PC-3 (cell line): ENCODE measurements at regions not wholly inside any gene's neighbourhood (a gene's known extent, or its start where the extent isn't known, plus 50 kb on each side); places are given as distances from the start of the nearest gene placed in this dataset.

Experiments used
- ATAC-seq: fragments of 200-7000 bp; cut with Tn5 transposase; 2 replicates; pipeline ENCODE4 v1.9.1; 2020; ENCODE audit warnings: mild to moderate bottlenecking, moderate library complexity
- BruUV-seq: library from RNA; stranded (reverse); fragments of 400-500 nt; replicated peaks from 2 replicates; lab custom pipeline; 2021; lab: Mats Ljungman, UMichigan
- CTCF ChIA-PET: fragments of 300-600 bp; sonication (Branson Sonifier 250); formaldehyde crosslinking; loops from one replicate; lab custom pipeline; 2022; ENCODE audit warnings: antibody characterized with exemption; lab: Charles Lee
- POLR2A ChIA-PET: fragments of 300-600 bp; sonication (Branson Sonifier 250); formaldehyde crosslinking; loops from one replicate; lab custom pipeline; 2022; ENCODE audit warnings: antibody characterized with exemption; ENCODE audit not compliant: unreplicated experiment; lab: Charles Lee
- DNase-seq: peaks from one replicate; pipeline ENCODE4 v3.0.0-alpha.2; 2015
- H2AFZ ChIP-seq: fragments of 300-600 bp; sonication (generic); 2 replicates; pipeline ENCODE4 v1.6.0; 2016; ENCODE audit warnings: antibody characterized with exemption, low read length
- H3F3A ChIP-seq: fragments of 300-600 bp; sonication (generic); one replicate; pipeline ENCODE4 v1.6.0; 2017; ENCODE audit warnings: antibody characterized with exemption, low read length, control low read depth, mild to moderate bottlenecking; ENCODE audit not compliant: unreplicated experiment
- H3K27ac ChIP-seq: fragments of 300-600 bp; sonication (generic); 2 replicates; pipeline ENCODE4 v1.5.1; 2016; ENCODE audit warnings: mild to moderate bottlenecking, low read length
- H3K27me3 ChIP-seq: fragments of 300-600 bp; sonication (generic); 2 replicates; pipeline ENCODE4 v1.6.1; 2016; ENCODE audit warnings: low read length, mixed read lengths
- H3K36me3 ChIP-seq: fragments of 300-600 bp; sonication (generic); 2 replicates; pipeline ENCODE4 v1.6.1; 2016; ENCODE audit warnings: low read depth, mixed run types, low read length, mixed read lengths
- H3K4me1 ChIP-seq: fragments of 300-600 bp; sonication (generic); 2 replicates; pipeline ENCODE4 v1.5.1; 2016; ENCODE audit warnings: low read length; ENCODE audit not compliant: insufficient read depth
- H3K4me2 ChIP-seq: fragments of 300-600 bp; sonication (generic); 2 replicates; pipeline ENCODE4 v1.6.0; 2016; ENCODE audit warnings: low read length
- H3K4me3 ChIP-seq: fragments of 300-600 bp; sonication (generic); 2 replicates; pipeline ENCODE4 v1.5.1; 2016; ENCODE audit warnings: mild to moderate bottlenecking, low read length, mixed read lengths
- H3K79me2 ChIP-seq: fragments of 300-600 bp; sonication (generic); 2 replicates; pipeline ENCODE4 v1.6.1; 2017; ENCODE audit warnings: low read length, mixed read lengths
- H3K9ac ChIP-seq: fragments of 300-600 bp; sonication (generic); 2 replicates; pipeline ENCODE4 v1.6.0; 2016; ENCODE audit warnings: mild to moderate bottlenecking, low read length
- H3K9me2 ChIP-seq: fragments of 300-600 bp; sonication (generic); replicated peaks from 2 replicates; pipeline ENCODE4 v1.6.1; 2016; ENCODE audit warnings: mixed run types, low read length, mixed read lengths
- H3K9me3 ChIP-seq: fragments of 300-600 bp; sonication (generic); 2 replicates; pipeline ENCODE4 v1.6.1; 2016; ENCODE audit warnings: low read length, mixed read lengths
- H4K20me1 ChIP-seq: fragments of 300-600 bp; sonication (generic); 2 replicates; pipeline ENCODE4 v1.6.1; 2016; ENCODE audit warnings: low read length, mixed read lengths
- CTCF ChIP-seq: fragments of 300-600 bp; sonication (generic); conservative IDR thresholded peaks from 2 replicates; pipeline ENCODE4 v1.5.1; 2017; ENCODE audit warnings: antibody characterized with exemption, low read depth, mild to moderate bottlenecking, low read length
- EZH2 ChIP-seq: fragments of 300-600 bp; sonication (generic); IDR thresholded peaks from one replicate; pipeline ENCODE4 v1.6.1; 2017; ENCODE audit warnings: antibody characterized with exemption, mild to moderate bottlenecking, low read length; ENCODE audit not compliant: unreplicated experiment
- EZH2phosphoT487 ChIP-seq: fragments of 300-600 bp; sonication (generic); IDR thresholded peaks from 2 replicates; pipeline ENCODE4 v1.6.1; 2018; ENCODE audit warnings: mild to moderate bottlenecking, antibody characterized with exemption, low read length, borderline replicate concordance
- intact Hi-C: fragments of 100-400 bp; cut with micrococcal nuclease; formaldehyde crosslinking; loops from 2 replicates; pipeline ENCODE4 v1.9.0; 2023

GRCh38 chr6:168207421-168208175 is 112.0 kb downstream of the DACT2 start:
- H3K27me3 ChIP-seq, result peaks cover 14% of the 10 kb centered on the region; the same call in 1 of the 2 replicates
- ChIA-PET CTCF (no interaction called here), POLR2A (no interaction called here)
- no peak for ATAC-seq
- no peaks in the 10 kb centered on the region for H3F3A ChIP-seq
- H3K4me3 ChIP-seq, result no peak overlapping the region
- DNase-seq, result no peak
- no peaks in the 10 kb centered on the region for H3K36me3 ChIP-seq
- BruUV-seq, result no TSS peak
- H3K9ac ChIP-seq, result no peak overlapping the region
- no peaks in the 10 kb centered on the region for H4K20me1 ChIP-seq
- H3K9me2 ChIP-seq, result no peaks in the 10 kb centered on the region
- no peak overlapping the region for H3K4me2 ChIP-seq
- H3K4me1 ChIP-seq, result no peaks in the 10 kb centered on the region
- intact Hi-C loops, result no loop called here
- H3K27ac ChIP-seq, result no peak overlapping the region
- H3K9me3 ChIP-seq, result no peaks in the 10 kb centered on the region
- TF ChIP-seq CTCF (no peak), EZH2phosphoT487 (no peak), EZH2 (no peak)
- H3K79me2 ChIP-seq, result no peaks in the 10 kb centered on the region
- no peak overlapping the region for H2AFZ ChIP-seq

- POLR2A ChIA-PET, result no interaction called here
- Histone ChIP-seq H3K9me3 (no peaks in the 10 kb centered on the region), H3F3A (no peaks in the 10 kb centered on the region), H3K4me2 (no peak overlapping the region), H3K9me2 (no peaks in the 10 kb centered on the region), H4K20me1 (no peaks in the 10 kb centered on the region), H3K4me1 (no peaks in the 10 kb centered on the region), H3K27ac (no peak overlapping the region), H3K4me3 (no peak overlapping the region), H3K36me3 (no peaks in the 10 kb centered on the region), H3K79me2 (no peaks in the 10 kb centered on the region), H3K9ac (no peak overlapping the region), H3K27me3 (peaks cover 14% of the 10 kb centered on the region; the same call in 1 of the 2 replicates), H2AFZ (no peak overlapping the region)
- ATAC-seq, result no peak
- BruUV-seq, result no TSS peak
- CTCF ChIA-PET, result no interaction called here
- intact Hi-C loops, result no loop called here
- no peak for TF ChIP-seq CTCF
- TF ChIP-seq EZH2, result no peak
- no peak for TF ChIP-seq EZH2phosphoT487
- DNase-seq, result no peak
These were observed 112.8 kb downstream of the DACT2 start for GRCh38 chr6:168206661-168207274.

GRCh38 chr6:168206186-168206585 is 113.4 kb downstream of the DACT2 start:
- Histone ChIP-seq H3K9ac (no peak overlapping the region), H3K9me3 (no peaks in the 10 kb centered on the region), H3K79me2 (no peaks in the 10 kb centered on the region), H3K9me2 (no peaks in the 10 kb centered on the region), H3K27ac (no peak overlapping the region), H3K36me3 (no peaks in the 10 kb centered on the region), H2AFZ (no peak overlapping the region), H3K4me1 (no peaks in the 10 kb centered on the region), H3K27me3 (peaks cover 19% of the 10 kb centered on the region), H3K4me3 (no peak overlapping the region), H3K4me2 (no peak overlapping the region), H4K20me1 (no peaks in the 10 kb centered on the region), H3F3A (no peaks in the 10 kb centered on the region)
- BruUV-seq, result no TSS peak
- DNase-seq, result no peak
- TF ChIP-seq EZH2phosphoT487 (no peak), EZH2 (no peak), CTCF (no peak)
- ChIA-PET CTCF (no interaction called here), POLR2A (no interaction called here)
- intact Hi-C loops, result no loop called here
- no peak for ATAC-seq
